WTC11 (cell line): ENCODE measurements at regions not wholly inside any gene's neighbourhood (a gene's known extent, or its start where the extent isn't known, plus 50 kb on each side); places are given as distances from the start of the nearest gene placed in this dataset.
A peak's percentile ranks its signal among the peaks of the same experiment; 100 is the strongest.

Experiments
- ATAC-seq: fragments of 200-7000 bp; cut with Tn5 transposase; 2 replicates; pipeline ENCODE4 v1.10.0; 2021; ENCODE audit warnings: mild to moderate bottlenecking, moderate library complexity
- CTCF ChIA-PET: fragments of 300-600 bp; sonication (Branson Sonifier 250); formaldehyde crosslinking; loops from one replicate; lab custom pipeline; 2021; ENCODE audit warnings: antibody characterized with exemption; lab: Charles Lee
- POLR2A ChIA-PET: fragments of 350-600 bp; sonication (Branson Sonifier 250); formaldehyde crosslinking; loops from one replicate; lab custom pipeline; 2021; ENCODE audit warnings: antibody characterized with exemption; lab: Charles Lee
- DNase-seq: peaks from one replicate; pipeline ENCODE4 v3.0.0; 2021; ENCODE audit warnings: low spot score
- H3K27ac Mint-ChIP-seq: 2 replicates; pipeline ENCODE4 v1.8.0; 2021; ENCODE audit warnings: mixed read lengths
- H3K27me3 Mint-ChIP-seq: 2 replicates; pipeline ENCODE4 v1.8.0; 2021; ENCODE audit warnings: low read depth, mild to moderate bottlenecking, moderate library complexity, mixed read lengths
- H3K36me3 Mint-ChIP-seq: 2 replicates; pipeline ENCODE4 v1.8.0; 2021; ENCODE audit warnings: mixed read lengths
- H3K4me1 Mint-ChIP-seq: 2 replicates; pipeline ENCODE4 v1.8.0; 2022; ENCODE audit warnings: mixed read lengths
- H3K4me3 Mint-ChIP-seq: 2 replicates; pipeline ENCODE4 v1.8.0; 2021; ENCODE audit warnings: mild to moderate bottlenecking, moderate library complexity, mixed read lengths
- H3K9me3 Mint-ChIP-seq: 2 replicates; pipeline ENCODE4 v1.8.0; 2021; ENCODE audit warnings: mixed read lengths
- AFF4 ChIP-seq: sonication (generic); formaldehyde crosslinking; IDR thresholded peaks from 2 replicates; pipeline ENCODE4 v1.8.1; 2023; ENCODE audit warnings: mild to moderate bottlenecking, missing genetic modification reagents, borderline replicate concordance
- CTCF ChIP-seq: fragments of 200-600 bp; IDR thresholded peaks from 2 replicates; pipeline ENCODE4 v1.8.0; 2022; ENCODE audit warnings: antibody characterized with exemption
- E2F1 ChIP-seq: sonication (generic); formaldehyde crosslinking; IDR thresholded peaks from 2 replicates; pipeline ENCODE4 v1.8.0; 2022; ENCODE audit warnings: mild to moderate bottlenecking, missing genetic modification reagents
- KAT7 ChIP-seq: sonication (generic); formaldehyde crosslinking; IDR thresholded peaks from 2 replicates; pipeline ENCODE4 v1.8.1; 2023; ENCODE audit warnings: missing genetic modification reagents, mild to moderate bottlenecking, borderline replicate concordance
- NFE2L1 ChIP-seq: sonication (generic); formaldehyde crosslinking; IDR thresholded peaks from 2 replicates; pipeline ENCODE4 v1.8.1; 2023; ENCODE audit warnings: missing genetic modification reagents
- NFYB ChIP-seq: sonication (generic); formaldehyde crosslinking; conservative IDR thresholded peaks from 2 replicates; pipeline ENCODE4 v1.8.0; 2022; ENCODE audit warnings: low read depth, missing genetic modification reagents
- NR1H2 ChIP-seq: sonication (generic); formaldehyde crosslinking; IDR thresholded peaks from 2 replicates; pipeline ENCODE4 v1.9.0; 2021; ENCODE audit warnings: mild to moderate bottlenecking, moderate library complexity, missing genetic modification reagents
- NR2C2 ChIP-seq: sonication (generic); formaldehyde crosslinking; IDR thresholded peaks from 2 replicates; pipeline ENCODE4 v1.8.0; 2022; ENCODE audit warnings: mild to moderate bottlenecking, missing genetic modification reagents
- ZNF121 ChIP-seq: sonication (generic); formaldehyde crosslinking; IDR thresholded peaks from 2 replicates; pipeline ENCODE4 v1.8.0; 2023; ENCODE audit warnings: missing genetic modification reagents
- ZNF416 ChIP-seq: fragments of 250-450 bp; sonication (Bioruptor Pico); IDR thresholded peaks from 2 replicates; pipeline ENCODE4 v1.9.0; 2021; ENCODE audit warnings: mild to moderate bottlenecking, inconsistent platforms
- ZNF512 ChIP-seq: sonication (generic); formaldehyde crosslinking; IDR thresholded peaks from 2 replicates; pipeline ENCODE4 v1.8.1; 2022; ENCODE audit warnings: missing genetic modification reagents, borderline replicate concordance
- ZNF671 ChIP-seq: fragments of 250-450 bp; sonication (Bioruptor Pico); IDR thresholded peaks from 2 replicates; pipeline ENCODE4 v1.8.0; 2021; ENCODE audit warnings: mild to moderate bottlenecking

- H3K36me3 Mint-ChIP-seq: no peaks in the 10 kb centered on the region
- peaks cover 37% of the 10 kb centered on the region for H3K4me1 Mint-ChIP-seq
- ChIA-PET CTCF (interaction anchor here (0.5 to 2.7 kb wide), 21 partner anchors 9 to 1463 kb away, joined by 3 to 41 read pairs (median 6); no protein-coding TSS in a partner anchor), POLR2A (interaction anchor here (0.6 kb wide), 1 partner anchor 546 kb away, joined by 4 read pairs; no protein-coding TSS in a partner anchor)
- no peak overlapping the region for H3K27ac Mint-ChIP-seq
- DNase-seq: peak; percentile 33
- ATAC-seq: peak; percentile 19; the same call in 1 of the 2 replicates
- H3K4me3 Mint-ChIP-seq: no peak overlapping the region
- H3K27me3 Mint-ChIP-seq: no peaks in the 10 kb centered on the region; the same call in 1 of the 2 replicates
- no peak for TF ChIP-seq NR1H2 (CRISPR knock-in tag)
- TF ChIP-seq NFYB (CRISPR knock-in tag): no peak
- TF ChIP-seq ZNF671 (CRISPR knock-in tag): no peak
- TF ChIP-seq KAT7 (CRISPR knock-in tag): no peak
- TF ChIP-seq CTCF: peak; percentile 97
- TF ChIP-seq NFE2L1 (CRISPR knock-in tag): no peak
- H3K9me3 Mint-ChIP-seq: no peaks in the 10 kb centered on the region
Observed at GRCh38 chr20:21571841-21572690, 58.2 kb upstream of the NKX2-2 start.

- POLR2A ChIA-PET: interaction anchor here (0.6 to 0.7 kb wide), 2 partner anchors 732 to 1337 kb away, joined by 3 to 7 read pairs; no protein-coding TSS in a partner anchor
- peak overlapping the region; percentile 9 for H3K4me3 Mint-ChIP-seq
- H3K36me3 Mint-ChIP-seq: no peaks in the 10 kb centered on the region
- no peaks in the 10 kb centered on the region; the same call in 1 of the 2 replicates for H3K27me3 Mint-ChIP-seq
- peaks cover 37% of the 10 kb centered on the region for H3K4me1 Mint-ChIP-seq
- DNase-seq (no peak), ATAC-seq (peak; percentile 65)
- peaks cover 4% of the 10 kb centered on the region; the same call in 1 of the 2 replicates for H3K9me3 Mint-ChIP-seq
- TF ChIP-seq ZNF512 (CRISPR knock-in tag) (no peak), ZNF416 (no peak), E2F1 (no peak)
- TF ChIP-seq, all 79 proteins: peak for 0
- CTCF ChIA-PET: interaction anchor here (0.6 to 2.7 kb wide), 19 partner anchors 8 to 522 kb away, joined by 3 to 41 read pairs (median 6); no protein-coding TSS in a partner anchor
- H3K27ac Mint-ChIP-seq: peak overlapping the region; percentile 87
Observed at GRCh38 chr20:21570285-21570992, 56.6 kb upstream of the NKX2-2 start.

GRCh38 chr20:21569586-21569985 lies 55.7 kb upstream of the NKX2-2 start:
- ChIA-PET POLR2A (no interaction called here), CTCF (interaction anchor here (0.6 to 2.5 kb wide), 5 partner anchors 10 to 977 kb away, joined by 3 to 17 read pairs (median 5); no protein-coding TSS in a partner anchor)
- H3K4me1 Mint-ChIP-seq: peaks cover 37% of the 10 kb centered on the region
- H3K27me3 Mint-ChIP-seq: no peaks in the 10 kb centered on the region; the same call in 1 of the 2 replicates
- no peak for TF ChIP-seq ZNF121
- TF ChIP-seq CTCF: no peak
- no peak for TF ChIP-seq NR2C2 (CRISPR knock-in tag)
- no peak for TF ChIP-seq AFF4 (CRISPR knock-in tag)
- H3K36me3 Mint-ChIP-seq: no peaks in the 10 kb centered on the region
- no peak for DNase-seq
- peaks cover 4% of the 10 kb centered on the region; the same call in 1 of the 2 replicates for H3K9me3 Mint-ChIP-seq
- H3K27ac Mint-ChIP-seq: no peak overlapping the region
- no peak for ATAC-seq
- peak overlapping the region; percentile 9; the same call in 1 of the 2 replicates for H3K4me3 Mint-ChIP-seq
